Liver (tissue), 3 donors: ENCODE measurements at regions not wholly inside any gene's neighbourhood (a gene's known extent, or its start where the extent isn't known, plus 50 kb on each side); places are given as distances from the start of the nearest gene placed in this dataset.

ENCODE experiments used
- CTCF ChIP-seq: fragments of 150-350 bp; IDR thresholded peaks from 2 replicates; pipeline ENCODE4 v1.5.1; 2017; ENCODE audit warnings: improper control_type of control experiment, low read depth, low read length; ENCODE audit not compliant: missing input control
- SP1 ChIP-seq: IDR thresholded peaks from 2 replicates; pipeline ENCODE4 v1.6.1; 2018; ENCODE audit warnings: antibody characterized with exemption, mild to moderate bottlenecking
- TAF1 ChIP-seq: conservative IDR thresholded peaks from 2 replicates; pipeline ENCODE4 v1.6.1; 2016; ENCODE audit warnings: antibody characterized with exemption, mild to moderate bottlenecking
- TF ChIP-seq, protein P1 (sequence below): IDR thresholded peaks from 2 replicates; pipeline ENCODE4 v1.6.1; 2016; ENCODE audit warnings: antibody characterized with exemption
- donor health status: healthy.
- donor health status: healthy.

DNA sequence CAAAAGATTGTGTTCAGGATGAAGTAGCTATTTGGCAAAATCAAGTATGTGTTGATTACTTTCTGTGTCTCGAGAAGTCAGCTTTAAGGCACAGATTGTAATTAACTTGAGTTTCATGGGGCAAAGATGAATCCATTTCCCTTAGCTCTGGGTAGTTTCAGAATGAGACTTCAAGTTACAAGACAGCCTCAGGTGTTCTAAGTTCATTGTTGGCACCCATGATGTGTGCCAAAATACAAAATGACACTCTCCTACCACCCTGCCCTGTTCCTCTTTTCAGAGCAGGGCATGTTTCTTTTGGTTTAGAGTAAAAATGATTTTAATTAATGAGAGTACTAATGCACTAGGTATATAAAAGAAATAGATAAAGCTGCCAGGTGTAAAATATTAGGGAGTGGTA lies 797.6 kb upstream of the POT1 start:
- TF ChIP-seq CTCF (no peak), TAF1 (no peak), SP1 (no peak)
- TF ChIP-seq, protein P1, sequence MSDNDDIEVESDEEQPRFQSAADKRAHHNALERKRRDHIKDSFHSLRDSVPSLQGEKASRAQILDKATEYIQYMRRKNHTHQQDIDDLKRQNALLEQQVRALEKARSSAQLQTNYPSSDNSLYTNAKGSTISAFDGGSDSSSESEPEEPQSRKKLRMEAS: no peak
